Activated naive CD4-positive, alpha-beta T cell treated with anti-CD3 and anti-CD28 coated beads, Interleukin-2, amount 10 ng/mL, durations not matched to agents 7 days and 5 days (primary cell): ENCODE measurements at regions not wholly inside any gene's neighbourhood (a gene's known extent, or its start where the extent isn't known, plus 50 kb on each side); places are given as distances from the start of the nearest gene placed in this dataset.

ENCODE experiments used
- CTCF ChIA-PET: fragments of 350-600 bp; sonication (Branson Sonifier 250); formaldehyde crosslinking; loops from one replicate; lab custom pipeline; 2021; ENCODE audit warnings: antibody characterized with exemption; lab: Charles Lee
- DNase-seq: peaks from one replicate; pipeline ENCODE4 v3.0.0-alpha.2; 2020
- H3K27ac Mint-ChIP-seq: one replicate; pipeline ENCODE4 v1.8.0; 2021; ENCODE audit warnings: mild to moderate bottlenecking, moderate library complexity, mixed read lengths
- H3K27me3 Mint-ChIP-seq: one replicate; pipeline ENCODE4 v1.8.0; 2021; ENCODE audit warnings: mild to moderate bottlenecking, mixed read lengths
- H3K36me3 Mint-ChIP-seq: one replicate; pipeline ENCODE4 v1.8.0; 2021; ENCODE audit warnings: mixed read lengths
- H3K4me1 Mint-ChIP-seq: one replicate; pipeline ENCODE4 v1.8.0; 2021; ENCODE audit warnings: mixed read lengths
- H3K4me3 Mint-ChIP-seq: one replicate; pipeline ENCODE4 v1.8.0; 2021; ENCODE audit warnings: mild to moderate bottlenecking, moderate library complexity, mixed read lengths
- H3K9me3 Mint-ChIP-seq: one replicate; pipeline ENCODE4 v1.8.0; 2021; ENCODE audit warnings: mixed read lengths

DNA sequence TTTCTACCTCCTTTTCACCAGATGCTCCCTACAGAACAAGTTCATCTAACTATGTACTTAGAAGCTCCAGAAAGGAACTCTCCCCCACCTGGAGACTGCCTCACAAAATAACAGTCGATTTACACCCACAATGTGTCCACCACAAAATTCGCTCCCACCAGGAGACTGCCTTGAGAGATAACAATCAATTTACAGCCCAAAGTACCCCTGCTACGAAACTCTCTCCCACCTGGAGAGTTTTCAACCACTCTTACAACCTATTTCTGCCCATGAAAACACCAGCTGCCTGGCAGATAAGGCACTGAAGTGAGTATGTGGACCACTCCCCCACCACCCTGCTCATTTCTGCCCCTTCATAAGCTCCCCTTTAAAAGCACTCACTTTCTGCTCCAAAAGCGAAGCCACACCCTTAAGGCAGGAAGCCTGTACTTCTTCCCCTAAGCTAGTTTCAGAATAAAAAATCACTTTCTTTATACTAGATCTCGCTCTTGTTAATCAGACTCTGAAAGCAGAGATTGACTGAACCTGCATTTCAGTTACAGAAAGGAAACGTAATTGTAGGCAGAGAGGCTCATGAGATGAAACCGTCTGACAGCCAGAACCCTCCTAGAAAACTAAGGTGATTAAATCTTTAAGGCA, 94.4 kb upstream of the RBBP8 start:
- no peaks in the 10 kb centered on the region for H3K4me1 Mint-ChIP-seq
- no peaks in the 10 kb centered on the region for H3K36me3 Mint-ChIP-seq
- H3K27me3 Mint-ChIP-seq = peaks cover 8% of the 10 kb centered on the region
- CTCF ChIA-PET = interaction anchor here (0.9 to 1.3 kb wide), 3 partner anchors 9 to 144 kb away, joined by 3 to 4 read pairs (median 3); no protein-coding TSS in a partner anchor
- no peak overlapping the region for H3K4me3 Mint-ChIP-seq
- H3K9me3 Mint-ChIP-seq = no peaks in the 10 kb centered on the region
- no peak overlapping the region for H3K27ac Mint-ChIP-seq
- peak; percentile 26 for DNase-seq

DNA sequence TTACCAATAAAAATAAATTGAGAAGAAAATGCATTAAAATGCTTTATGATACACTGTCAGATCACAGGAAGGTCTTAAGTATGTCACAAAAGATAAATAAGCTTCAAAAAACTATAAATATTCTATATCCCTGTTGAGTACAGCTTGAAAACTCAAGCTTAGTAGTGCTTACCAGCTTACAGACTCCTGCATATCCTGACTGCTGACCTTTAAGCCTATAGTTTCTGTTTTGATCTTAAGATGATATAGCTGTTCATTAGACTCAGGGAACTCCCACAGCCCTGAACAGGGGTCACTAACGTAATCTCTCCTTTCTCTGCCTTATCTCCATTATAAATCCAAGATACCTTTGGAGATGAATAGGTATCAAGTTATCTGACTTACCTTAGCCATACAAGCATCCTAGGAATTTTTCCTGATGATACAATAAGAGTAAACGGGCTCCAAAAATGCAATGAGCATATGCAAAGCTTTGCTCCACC, 93.7 kb upstream of the RBBP8 start:
- Mint-ChIP-seq H3K9me3 (no peaks in the 10 kb centered on the region), H3K4me3 (no peak overlapping the region), H3K36me3 (no peaks in the 10 kb centered on the region), H3K4me1 (no peaks in the 10 kb centered on the region), H3K27ac (no peak overlapping the region), H3K27me3 (peaks cover 4% of the 10 kb centered on the region)
- CTCF ChIA-PET = interaction anchor here (0.9 to 1.3 kb wide), 3 partner anchors 9 to 144 kb away, joined by 3 to 4 read pairs (median 3); no protein-coding TSS in a partner anchor
- DNase-seq = no peak

DNA sequence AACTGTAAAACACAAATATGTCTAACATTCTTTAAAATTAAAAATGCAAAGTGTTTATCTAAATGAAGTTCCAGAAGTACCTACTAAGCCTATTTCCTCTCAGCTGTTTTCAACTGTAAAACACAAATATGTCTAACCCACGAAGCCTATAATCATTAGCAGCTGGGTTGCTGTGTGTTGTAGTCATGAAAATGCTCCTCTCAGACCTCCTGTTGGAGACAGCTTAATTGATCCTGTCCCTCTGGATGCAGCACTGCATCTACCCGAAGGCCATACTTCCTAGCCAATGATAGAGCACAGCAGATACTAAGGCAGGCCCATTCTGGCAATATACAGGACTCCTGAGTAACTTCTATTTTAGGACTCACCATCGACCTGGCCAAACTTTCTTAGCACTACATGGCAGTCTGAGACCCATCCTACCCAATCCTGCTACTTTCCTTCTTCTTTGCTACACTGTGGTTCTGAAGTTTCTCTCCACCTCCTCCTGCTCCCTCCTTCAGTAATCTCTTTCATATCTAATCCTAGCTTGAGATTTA, 92.5 kb upstream of the RBBP8 start:
- Mint-ChIP-seq H3K36me3 (no peaks in the 10 kb centered on the region), H3K4me1 (no peaks in the 10 kb centered on the region), H3K4me3 (no peak overlapping the region), H3K9me3 (no peaks in the 10 kb centered on the region), H3K27ac (peak overlapping the region; percentile 39), H3K27me3 (peaks cover 1% of the 10 kb centered on the region)
- no peak for DNase-seq
- CTCF ChIA-PET = no interaction called here

- no peak for DNase-seq
- no peaks in the 10 kb centered on the region for H3K9me3 Mint-ChIP-seq
- no peaks in the 10 kb centered on the region for H3K4me1 Mint-ChIP-seq
- H3K36me3 Mint-ChIP-seq = no peaks in the 10 kb centered on the region
- no peak overlapping the region for H3K27ac Mint-ChIP-seq
- no peak overlapping the region for H3K4me3 Mint-ChIP-seq
- CTCF ChIA-PET = no interaction called here
- no peaks in the 10 kb centered on the region for H3K27me3 Mint-ChIP-seq
Observed at GRCh38 chr18:22841840-22842239, 91.3 kb upstream of the RBBP8 start.

GRCh38 chr18:22844190-22844589, 88.9 kb upstream of the RBBP8 start:
- CTCF ChIA-PET = no interaction called here
- DNase-seq = no peak
- Mint-ChIP-seq H3K4me3 (no peak overlapping the region), H3K4me1 (no peaks in the 10 kb centered on the region), H3K36me3 (no peaks in the 10 kb centered on the region), H3K9me3 (no peaks in the 10 kb centered on the region), H3K27me3 (peaks cover 6% of the 10 kb centered on the region), H3K27ac (no peak overlapping the region)

- H3K36me3 Mint-ChIP-seq = no peaks in the 10 kb centered on the region
- DNase-seq = no peak
- no peak overlapping the region for H3K27ac Mint-ChIP-seq
- CTCF ChIA-PET = no interaction called here
- no peak overlapping the region for H3K4me3 Mint-ChIP-seq
- H3K4me1 Mint-ChIP-seq = no peaks in the 10 kb centered on the region
- H3K27me3 Mint-ChIP-seq = peaks cover 6% of the 10 kb centered on the region
- no peaks in the 10 kb centered on the region for H3K9me3 Mint-ChIP-seq
Observed at GRCh38 chr18:22844628-22845027, 88.5 kb upstream of the RBBP8 start.

DNA sequence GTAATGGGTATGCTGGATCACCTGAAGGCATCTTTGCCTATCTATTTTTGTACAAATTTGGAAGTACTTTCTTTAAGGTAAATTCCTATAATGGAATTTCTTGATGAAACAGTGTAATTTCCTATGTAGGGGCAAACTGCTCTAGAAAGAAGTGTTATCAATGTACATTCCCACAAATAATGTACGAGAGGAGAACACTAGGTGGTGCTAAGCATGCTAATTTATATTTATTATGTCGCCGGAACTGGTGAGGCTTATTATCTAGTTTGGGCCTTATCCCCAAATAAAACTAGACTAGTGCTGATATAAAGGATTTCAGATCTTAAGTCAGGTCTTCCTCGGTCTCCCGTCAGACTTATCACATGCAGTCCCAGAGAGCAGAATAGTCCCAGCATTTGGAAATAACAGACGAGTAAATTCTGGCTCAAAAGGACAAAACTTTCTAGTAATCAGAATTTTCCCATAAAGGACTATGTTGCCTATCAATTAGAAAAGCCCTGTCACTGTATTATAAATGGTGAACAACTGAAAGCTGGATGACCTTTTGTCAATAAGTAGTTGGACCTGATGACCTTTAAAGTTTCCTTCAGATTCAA, 86.9 kb upstream of the RBBP8 start:
- no peaks in the 10 kb centered on the region for H3K36me3 Mint-ChIP-seq
- H3K27me3 Mint-ChIP-seq = peaks cover 11% of the 10 kb centered on the region
- no peaks in the 10 kb centered on the region for H3K4me1 Mint-ChIP-seq
- no peaks in the 10 kb centered on the region for H3K9me3 Mint-ChIP-seq
- CTCF ChIA-PET = interaction anchor here (0.7 kb wide), 1 partner anchor 137 kb away, joined by 3 read pairs; no protein-coding TSS in a partner anchor
- no peak for DNase-seq
- H3K27ac Mint-ChIP-seq = no peak overlapping the region
- H3K4me3 Mint-ChIP-seq = no peak overlapping the region

DNA sequence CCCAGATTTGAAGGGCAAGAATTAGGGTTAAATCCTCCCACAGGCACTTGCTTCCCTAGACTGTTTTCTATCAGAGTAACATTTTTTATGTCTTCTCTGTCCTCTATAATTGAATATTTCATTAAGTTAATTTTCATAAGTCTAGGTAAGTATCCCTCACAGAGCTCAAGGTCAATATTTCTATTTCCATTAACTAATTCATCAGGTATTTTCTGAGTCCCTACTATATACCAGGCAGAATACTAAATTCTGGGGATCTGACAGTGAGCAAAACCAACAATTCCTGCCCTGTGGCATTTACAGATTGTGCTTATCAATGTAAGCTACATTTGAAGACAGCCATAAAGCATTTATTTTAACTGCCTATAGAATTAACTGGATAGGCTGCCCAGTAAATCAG, 86.4 kb upstream of the RBBP8 start:
- no peak overlapping the region for H3K27ac Mint-ChIP-seq
- peaks cover 11% of the 10 kb centered on the region for H3K27me3 Mint-ChIP-seq
- H3K4me1 Mint-ChIP-seq = no peaks in the 10 kb centered on the region
- no peak overlapping the region for H3K4me3 Mint-ChIP-seq
- DNase-seq = no peak
- H3K36me3 Mint-ChIP-seq = no peaks in the 10 kb centered on the region
- CTCF ChIA-PET = no interaction called here
- H3K9me3 Mint-ChIP-seq = no peaks in the 10 kb centered on the region

GRCh38 chr18:22847392-22847791, 85.7 kb upstream of the RBBP8 start:
- H3K27ac Mint-ChIP-seq = no peak overlapping the region
- H3K36me3 Mint-ChIP-seq = no peaks in the 10 kb centered on the region
- CTCF ChIA-PET = interaction anchor here (1.6 kb wide), 1 partner anchor 8 kb away, joined by 4 read pairs; no protein-coding TSS in a partner anchor
- H3K27me3 Mint-ChIP-seq = peaks cover 11% of the 10 kb centered on the region
- H3K9me3 Mint-ChIP-seq = no peaks in the 10 kb centered on the region
- no peaks in the 10 kb centered on the region for H3K4me1 Mint-ChIP-seq
- H3K4me3 Mint-ChIP-seq = no peak overlapping the region
- DNase-seq = no peak

- Mint-ChIP-seq H3K4me1 (no peaks in the 10 kb centered on the region), H3K27ac (no peak overlapping the region), H3K36me3 (no peaks in the 10 kb centered on the region), H3K4me3 (no peak overlapping the region), H3K27me3 (peaks cover 11% of the 10 kb centered on the region), H3K9me3 (no peaks in the 10 kb centered on the region)
- no peak for DNase-seq
- CTCF ChIA-PET = interaction anchor here (0.6 to 1.6 kb wide), 2 partner anchors 9 to 611 kb away, joined by 3 to 4 read pairs; no protein-coding TSS in a partner anchor
Observed at GRCh38 chr18:22847867-22848451, 85.2 kb upstream of the RBBP8 start.

DNA sequence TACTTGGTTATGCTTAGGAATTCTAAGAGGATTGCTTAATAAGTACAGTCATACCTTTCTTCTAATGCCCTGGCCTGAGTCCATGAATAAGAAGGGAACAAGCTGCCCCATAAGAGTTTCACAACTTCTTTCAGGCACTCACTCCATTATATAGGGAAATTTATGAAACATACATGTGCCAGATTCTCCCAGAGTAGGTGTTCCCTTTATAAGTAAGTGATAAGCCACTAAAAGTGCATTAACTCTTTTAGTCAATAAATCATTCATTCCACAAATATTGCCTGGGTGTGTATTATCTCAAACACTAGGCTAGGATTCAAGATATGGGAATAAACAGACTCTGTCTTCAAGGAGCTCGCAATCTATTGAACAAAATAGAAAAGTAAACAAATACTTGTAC, 84.5 kb upstream of the RBBP8 start:
- H3K4me1 Mint-ChIP-seq = no peaks in the 10 kb centered on the region
- H3K36me3 Mint-ChIP-seq = no peaks in the 10 kb centered on the region
- no peak for DNase-seq
- peaks cover 14% of the 10 kb centered on the region for H3K27me3 Mint-ChIP-seq
- no peak overlapping the region for H3K27ac Mint-ChIP-seq
- no peaks in the 10 kb centered on the region for H3K9me3 Mint-ChIP-seq
- CTCF ChIA-PET = interaction anchor here (0.6 to 1.6 kb wide), 2 partner anchors 9 to 610 kb away, joined by 3 to 4 read pairs; no protein-coding TSS in a partner anchor
- no peak overlapping the region for H3K4me3 Mint-ChIP-seq

DNA sequence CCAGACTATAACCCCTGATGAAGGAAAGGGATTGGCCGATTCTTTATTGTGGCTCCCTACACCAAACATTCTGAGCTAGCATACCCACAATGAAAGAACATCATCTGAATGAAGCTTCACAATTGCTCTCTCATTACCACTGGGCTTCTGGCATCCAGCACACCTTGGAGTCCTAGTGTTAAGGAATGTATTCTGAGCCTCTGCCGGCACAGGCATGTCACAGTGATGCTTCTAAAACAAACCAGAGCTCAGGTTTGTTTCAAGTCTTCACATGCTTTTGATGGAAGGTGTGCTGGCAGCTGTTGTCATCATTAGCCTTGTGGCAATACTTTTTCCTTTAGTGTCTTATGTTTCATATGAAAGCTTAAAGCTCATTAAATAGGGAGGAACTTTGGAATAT, 76.3 kb upstream of the RBBP8 start:
- CTCF ChIA-PET = no interaction called here
- Mint-ChIP-seq H3K27ac (no peak overlapping the region), H3K4me1 (no peaks in the 10 kb centered on the region), H3K27me3 (peaks cover 22% of the 10 kb centered on the region), H3K36me3 (no peaks in the 10 kb centered on the region), H3K9me3 (no peaks in the 10 kb centered on the region), H3K4me3 (no peak overlapping the region)
- no peak for DNase-seq

GRCh38 chr18:22858121-22858520, 75.0 kb upstream of the RBBP8 start:
- Mint-ChIP-seq H3K4me3 (no peak overlapping the region), H3K27ac (no peak overlapping the region), H3K36me3 (no peaks in the 10 kb centered on the region), H3K27me3 (peaks cover 22% of the 10 kb centered on the region), H3K9me3 (no peaks in the 10 kb centered on the region), H3K4me1 (no peaks in the 10 kb centered on the region)
- DNase-seq = no peak
- CTCF ChIA-PET = no interaction called here

DNA sequence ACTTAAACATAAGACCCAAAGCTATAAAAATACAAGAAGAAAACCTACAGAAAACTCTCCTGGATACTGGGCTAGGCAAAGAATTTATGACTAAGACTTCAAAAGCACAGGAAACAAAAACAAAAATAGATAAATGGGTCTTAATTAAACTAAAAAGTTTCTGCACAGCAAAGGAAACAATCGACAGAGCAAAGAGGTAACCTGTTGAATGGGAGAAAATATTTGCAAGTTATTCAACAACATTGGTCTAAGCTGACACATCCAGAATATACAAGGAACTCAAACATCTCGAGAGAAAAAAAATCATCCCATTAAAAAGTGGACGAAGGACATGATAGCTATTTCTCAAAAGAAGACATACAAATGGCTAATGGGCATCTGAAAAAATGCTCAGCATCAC, 72.3 kb upstream of the RBBP8 start:
- Mint-ChIP-seq H3K27me3 (peaks cover 8% of the 10 kb centered on the region), H3K4me3 (no peak overlapping the region), H3K27ac (no peak overlapping the region), H3K9me3 (no peaks in the 10 kb centered on the region), H3K36me3 (no peaks in the 10 kb centered on the region), H3K4me1 (no peaks in the 10 kb centered on the region)
- CTCF ChIA-PET = interaction anchor here (0.6 kb wide), 1 partner anchor 43 kb away, joined by 3 read pairs; no protein-coding TSS in a partner anchor
- no peak for DNase-seq
